SK-N-DZ (cell line): ENCODE measurements at regions not wholly inside any gene's neighbourhood (a gene's known extent, or its start where the extent isn't known, plus 50 kb on each side); places are given as distances from the start of the nearest gene placed in this dataset.

Experiments used
- DNase-seq: peaks from one replicate; pipeline ENCODE4 v3.0.0-alpha.2; 2015; ENCODE audit warnings: low spot score

DNA sequence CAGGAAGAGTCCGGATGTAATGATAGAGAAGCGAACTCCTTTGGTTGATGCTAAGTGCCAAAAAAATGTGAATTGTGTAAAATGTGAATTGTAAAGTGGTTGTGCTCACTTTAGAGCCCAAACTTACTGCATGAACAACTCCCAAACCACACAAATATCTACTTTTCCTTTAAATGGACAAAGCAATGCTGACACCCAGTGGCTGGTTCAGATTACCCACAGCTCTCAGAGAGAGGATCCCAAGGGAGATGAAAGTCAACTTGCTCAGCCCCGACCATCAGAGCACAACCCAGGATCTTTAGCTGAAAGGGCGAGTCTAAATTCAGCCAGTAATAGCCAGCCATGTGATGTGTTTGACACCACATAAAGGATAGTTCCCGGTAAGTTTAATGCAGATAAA is 133.7 kb downstream of the NMUR2 start:
- DNase-seq = peak; percentile 3

DNA sequence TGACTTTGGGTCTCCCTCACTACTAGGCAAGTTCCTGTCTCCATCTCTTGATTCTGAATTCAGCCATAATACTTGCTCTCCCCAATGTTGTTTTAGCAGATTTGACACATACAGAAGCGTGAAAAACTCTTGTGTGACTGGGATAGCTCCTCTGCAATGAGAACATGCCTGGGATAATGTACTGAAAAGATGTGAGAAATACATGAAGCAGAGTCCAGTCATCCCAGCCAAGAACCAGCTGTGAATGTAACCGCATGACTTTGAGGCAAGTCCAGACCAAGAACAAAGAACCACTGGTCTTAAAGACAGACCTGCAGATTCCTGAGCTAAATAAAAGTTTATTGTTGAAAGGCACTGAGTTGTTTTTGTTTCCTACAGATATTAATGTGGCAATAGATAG is 135.0 kb downstream of the NMUR2 start:
- DNase-seq = no peak

DNA sequence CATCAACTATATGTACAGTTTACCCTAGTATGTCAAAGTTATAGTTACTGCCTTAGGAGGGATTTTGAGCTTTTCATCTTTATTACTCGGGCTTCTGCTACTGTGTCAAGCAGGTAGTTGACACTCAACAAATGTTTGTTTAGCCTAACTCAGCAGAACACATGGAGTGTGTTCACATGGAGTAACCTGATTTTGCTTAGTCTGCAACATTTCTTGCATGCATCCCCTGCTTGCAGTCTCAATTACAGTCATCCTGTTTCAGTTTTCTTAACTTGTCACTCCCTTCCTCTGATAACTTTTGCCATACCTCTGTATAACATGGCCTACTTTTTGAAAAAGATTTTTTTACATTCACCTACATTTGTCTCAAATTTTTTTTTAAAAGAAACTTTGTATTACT is 135.5 kb downstream of the NMUR2 start:
- DNase-seq = no peak

DNA sequence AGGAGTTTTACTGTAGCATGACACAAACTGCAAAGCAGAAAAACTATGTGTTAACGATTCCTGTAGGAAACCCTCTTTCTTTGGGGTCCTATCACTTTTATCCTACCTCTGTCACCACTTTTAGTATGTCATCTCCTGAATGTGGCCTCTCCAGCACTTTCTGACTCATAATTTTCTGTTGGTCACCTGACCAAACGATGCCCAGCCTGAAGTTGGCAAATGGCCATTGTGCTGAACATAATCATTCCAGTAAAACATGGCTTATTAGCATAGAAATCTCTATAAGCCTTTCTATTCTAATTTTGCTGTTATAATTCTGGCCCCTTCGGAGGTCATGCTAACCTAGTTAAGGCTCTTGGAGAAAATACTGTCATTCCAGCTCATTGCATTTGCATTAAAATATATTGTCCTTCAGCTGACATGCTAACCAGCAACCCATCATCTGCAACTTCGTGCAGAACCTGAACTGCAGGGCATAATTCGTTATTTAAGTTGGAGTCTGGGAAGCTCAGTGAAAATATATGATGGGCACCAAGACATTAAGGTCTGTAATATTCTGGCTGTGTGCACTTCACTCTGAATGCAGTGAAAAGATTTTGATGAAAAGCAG is 140.3 kb downstream of the NMUR2 start:
- no peak for DNase-seq

DNA sequence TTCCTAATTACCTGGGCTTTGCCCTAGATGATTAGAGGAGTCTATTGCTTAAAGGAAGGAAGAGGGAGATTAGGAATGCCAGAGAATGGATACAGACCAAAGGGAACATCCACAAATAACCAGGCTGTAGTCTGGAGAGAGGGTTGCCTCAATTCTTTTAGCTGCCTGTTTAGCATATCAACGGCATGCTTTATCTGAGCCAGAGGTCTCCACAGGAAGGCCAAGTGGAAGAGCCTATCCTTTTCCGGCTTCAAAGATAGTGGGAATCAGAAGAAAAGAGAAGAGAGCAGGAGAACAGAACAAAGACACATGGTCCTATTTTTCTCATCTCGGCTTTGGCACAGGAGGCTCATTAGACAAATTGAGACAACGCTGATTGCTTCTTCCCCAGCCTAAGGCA is 142.4 kb downstream of the NMUR2 start:
- DNase-seq = no peak

DNA sequence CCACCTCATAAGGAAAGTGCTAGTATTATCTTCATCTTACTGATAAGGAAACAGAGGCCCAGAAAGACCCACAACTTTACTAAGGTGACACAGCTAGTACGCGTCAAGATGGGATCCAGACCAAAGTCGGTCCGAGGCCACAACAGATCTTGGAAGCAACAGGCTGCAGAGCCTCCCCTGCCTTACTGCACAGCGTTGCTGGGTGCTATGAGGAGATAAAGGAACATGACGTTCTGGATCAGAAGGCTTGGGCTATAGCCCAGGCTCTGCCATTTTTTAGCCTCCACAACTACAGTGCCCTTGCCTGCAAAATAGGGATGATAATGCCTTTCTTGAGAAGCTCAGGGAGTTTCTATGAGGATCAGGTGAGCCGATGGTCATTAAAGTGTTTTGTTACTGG is 144.1 kb downstream of the NMUR2 start:
- no peak for DNase-seq

DNA sequence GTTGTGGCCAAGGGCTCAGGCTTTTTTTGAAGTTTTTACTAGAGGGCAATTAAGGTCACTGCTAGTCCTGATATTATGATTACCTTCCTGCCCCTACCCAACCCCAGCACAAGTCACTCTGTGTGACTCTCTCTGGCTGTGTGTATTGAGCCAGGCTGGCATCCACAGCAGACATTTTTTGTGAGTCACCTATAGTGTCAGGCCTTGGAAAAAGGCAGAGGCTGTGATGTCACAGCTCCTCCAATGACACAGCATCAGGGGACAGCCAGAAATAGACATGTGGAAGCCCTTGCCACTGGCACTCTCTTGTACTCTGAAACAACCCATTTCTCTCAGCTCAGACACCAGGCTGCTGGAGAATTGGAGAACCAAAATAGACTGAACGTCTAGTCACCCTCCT is 145.4 kb downstream of the NMUR2 start:
- DNase-seq = no peak

DNA sequence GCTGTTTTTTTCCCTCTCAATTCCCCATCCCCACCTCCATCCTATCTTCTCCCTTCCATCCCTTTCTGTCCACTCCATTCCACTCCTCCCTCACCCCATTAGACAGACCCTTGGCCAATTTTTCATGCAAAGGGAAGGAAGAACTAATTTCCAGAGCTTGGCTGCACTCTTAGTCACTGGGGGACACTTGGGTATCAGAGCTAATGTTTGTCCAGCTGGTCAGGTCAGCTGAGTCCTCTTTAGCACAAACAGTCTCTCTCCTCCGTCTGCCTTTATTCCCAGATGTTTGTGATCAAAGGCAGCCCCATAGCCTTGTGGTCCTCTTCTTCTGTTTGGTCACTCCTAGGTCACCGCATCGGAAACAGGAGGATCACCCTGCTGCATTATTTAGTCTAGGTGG is 148.5 kb downstream of the NMUR2 start:
- no peak for DNase-seq

DNA sequence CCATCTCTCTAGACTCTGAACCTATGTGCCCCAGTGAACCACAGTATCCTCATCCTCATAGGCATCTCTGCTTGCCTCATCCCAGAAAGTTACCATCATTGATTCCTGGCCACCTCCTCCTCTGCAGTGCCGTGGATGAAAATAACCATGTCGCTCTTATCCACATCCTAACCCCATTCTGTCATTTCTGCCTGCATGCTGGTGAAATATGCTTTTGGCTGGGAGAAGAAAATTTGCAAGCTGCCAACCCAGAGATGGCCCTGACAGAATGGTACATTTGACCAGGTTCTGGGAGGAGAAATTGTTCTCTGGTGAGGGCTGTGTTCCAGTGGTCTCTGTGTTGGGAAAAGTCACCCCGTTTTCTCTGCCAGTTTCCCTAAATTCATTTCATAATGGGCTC is 149.7 kb downstream of the NMUR2 start:
- DNase-seq = no peak

DNA sequence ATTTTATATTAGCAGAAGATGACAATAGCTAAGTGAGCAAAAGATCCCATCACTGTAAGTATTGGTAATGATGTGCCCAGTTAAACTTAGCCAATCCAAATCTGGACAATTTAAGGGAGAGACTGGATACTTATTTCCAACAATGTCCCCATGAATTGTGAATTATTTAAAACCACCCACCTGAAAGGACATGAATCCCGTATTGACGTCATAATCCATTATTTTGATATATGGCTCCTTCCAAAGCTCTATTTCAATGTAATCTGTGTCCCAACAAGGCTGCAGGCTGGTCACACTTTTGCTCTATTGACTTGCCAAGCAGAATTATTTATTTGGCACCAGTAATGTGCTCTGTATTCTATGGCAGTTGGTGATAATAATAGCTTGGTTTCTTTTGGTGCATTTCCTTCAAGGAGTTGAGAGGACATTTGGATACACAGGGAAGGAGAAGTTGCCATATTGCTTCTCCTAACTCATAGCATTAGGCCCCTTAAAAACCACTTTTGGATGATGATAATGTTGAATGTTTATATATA is 157.2 kb downstream of the NMUR2 start:
- no peak for DNase-seq

DNA sequence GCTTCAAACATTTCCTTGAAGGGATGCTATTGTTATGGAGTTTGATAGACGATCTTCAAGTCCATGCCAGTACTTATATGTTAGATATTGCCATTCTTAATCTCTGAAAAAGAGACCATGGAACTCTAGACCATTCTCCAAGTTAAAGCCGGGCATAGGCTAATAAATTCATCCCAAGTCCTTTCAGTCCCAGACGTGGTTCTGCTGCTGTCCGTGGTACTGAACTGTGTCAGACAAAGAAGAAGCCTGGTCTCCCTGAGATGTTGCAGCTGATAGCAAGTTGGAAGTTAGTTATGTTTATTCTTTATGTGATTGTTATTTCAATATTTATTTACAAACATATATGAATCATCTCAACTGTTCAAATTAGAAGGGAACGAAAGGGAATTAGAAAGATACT is 158.7 kb downstream of the NMUR2 start:
- DNase-seq = no peak

DNA sequence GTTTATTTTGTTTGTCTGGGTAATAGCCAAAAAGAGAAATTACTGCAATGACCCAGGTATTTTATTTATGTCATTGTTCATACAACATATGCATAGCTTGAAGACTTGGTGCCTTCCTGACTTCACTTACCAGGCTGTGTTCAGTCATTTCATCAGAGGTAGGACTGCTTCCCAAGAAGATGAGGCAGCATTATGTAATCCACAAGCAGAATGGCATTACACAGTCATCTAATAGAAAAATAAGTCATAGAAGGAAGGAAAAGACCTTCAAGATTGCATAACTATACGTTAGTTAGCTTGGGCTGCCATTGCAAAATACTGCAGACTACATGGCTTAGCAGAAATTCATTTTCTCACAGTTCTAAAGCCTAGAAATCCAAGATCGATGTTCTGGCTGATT is 167.5 kb downstream of the NMUR2 start:
- DNase-seq = no peak

DNA sequence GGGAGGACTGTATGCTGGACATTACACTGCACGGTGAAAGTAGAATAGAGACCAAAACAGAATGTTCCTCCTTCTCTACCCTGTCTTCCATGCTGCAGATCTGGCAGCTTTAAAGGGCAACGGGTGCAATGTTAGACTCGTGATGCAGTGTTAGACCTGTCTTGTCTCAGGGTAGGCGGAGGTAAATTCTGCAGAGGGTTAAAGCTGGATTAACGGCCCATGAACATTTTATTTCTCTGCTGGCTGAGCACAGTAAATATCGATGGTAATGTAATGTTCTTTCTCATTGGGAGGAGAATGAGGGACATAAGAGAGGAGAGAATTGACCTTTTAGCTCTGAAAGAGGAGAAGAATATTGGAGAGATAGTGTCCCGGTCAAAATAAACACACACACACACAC is 178.9 kb downstream of the NMUR2 start:
- DNase-seq = no peak

DNA sequence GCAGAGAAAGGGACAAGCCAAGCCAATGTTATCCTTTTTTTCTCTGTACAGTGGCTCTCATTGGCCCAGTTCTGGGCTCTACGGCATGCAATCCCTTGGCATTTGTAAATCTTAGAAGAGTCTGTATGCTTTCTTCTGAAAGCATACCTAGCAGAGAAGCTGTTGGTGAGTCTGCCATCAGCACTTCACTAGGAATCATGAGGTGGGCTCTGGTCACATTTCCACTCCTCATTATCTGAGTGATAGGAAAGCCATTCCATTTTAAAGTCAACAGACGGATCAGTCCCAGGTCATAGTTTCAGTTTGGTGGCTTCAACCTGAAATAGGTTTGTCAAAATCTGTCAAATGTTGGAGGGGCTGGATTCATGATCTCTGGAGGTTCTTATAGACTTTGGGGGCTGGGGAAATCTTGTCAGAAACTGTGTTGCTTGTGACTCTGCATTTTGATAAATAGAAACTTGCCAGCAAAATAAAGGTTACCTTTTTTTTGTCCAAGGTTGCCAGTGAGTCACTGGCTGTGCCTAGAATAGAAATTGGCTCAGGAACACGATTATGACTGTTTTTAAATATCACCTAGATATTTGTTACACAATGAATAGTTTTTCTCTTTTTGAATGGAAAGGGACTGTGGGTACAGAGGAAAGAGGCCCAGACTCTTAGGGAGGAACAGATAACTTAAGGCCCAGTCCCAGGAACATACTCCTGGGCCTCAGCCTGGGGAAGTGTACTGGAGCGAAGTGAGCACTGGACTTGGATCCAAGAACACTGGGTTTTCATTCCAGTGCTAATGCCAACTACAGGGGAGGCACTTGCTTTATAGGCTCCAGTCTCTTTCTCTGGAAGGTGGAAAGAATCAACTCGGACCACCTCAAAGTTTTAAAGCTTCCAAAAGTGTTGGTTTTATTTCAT is 183.1 kb downstream of the NMUR2 start:
- DNase-seq = no peak

DNA sequence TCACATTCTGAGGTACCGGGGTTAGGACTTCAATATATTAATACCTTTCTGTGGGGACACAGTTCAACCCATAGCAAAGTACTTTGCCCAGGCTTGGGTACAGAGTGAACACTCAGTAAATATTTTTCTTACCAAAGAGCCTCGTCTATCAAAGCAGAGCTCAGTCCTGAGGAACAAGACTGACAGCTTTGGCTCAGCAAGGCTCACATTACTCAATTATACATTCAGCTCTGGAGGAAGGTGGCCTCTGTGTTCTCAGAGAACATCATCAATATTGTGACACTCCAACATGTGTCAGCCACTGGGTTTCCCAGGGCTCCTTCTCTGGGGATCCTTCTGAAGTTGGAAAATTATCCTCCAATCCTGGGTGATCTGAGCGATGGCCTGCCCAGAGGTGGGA is 186.4 kb downstream of the NMUR2 start:
- no peak for DNase-seq

DNA sequence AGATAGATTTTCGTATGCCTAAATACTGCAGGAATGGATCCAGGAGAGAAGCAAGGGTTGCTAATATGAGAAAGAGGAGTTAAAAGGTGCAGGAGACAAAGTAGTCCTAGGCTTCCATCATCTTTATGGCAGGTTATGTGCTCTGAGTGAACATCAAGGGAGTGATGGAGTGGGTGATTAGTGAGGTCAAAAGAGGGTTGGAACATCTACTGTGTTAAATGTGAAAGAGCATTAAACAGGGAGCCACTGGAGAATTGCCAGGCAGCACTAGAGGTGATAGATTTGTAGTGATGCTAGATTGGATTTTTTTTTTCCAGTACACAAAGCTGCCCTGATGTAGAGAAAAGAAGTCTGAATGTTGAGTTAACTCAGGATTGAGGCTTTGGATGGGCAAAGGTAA is 199.3 kb downstream of the NMUR2 start:
- DNase-seq = no peak

DNA sequence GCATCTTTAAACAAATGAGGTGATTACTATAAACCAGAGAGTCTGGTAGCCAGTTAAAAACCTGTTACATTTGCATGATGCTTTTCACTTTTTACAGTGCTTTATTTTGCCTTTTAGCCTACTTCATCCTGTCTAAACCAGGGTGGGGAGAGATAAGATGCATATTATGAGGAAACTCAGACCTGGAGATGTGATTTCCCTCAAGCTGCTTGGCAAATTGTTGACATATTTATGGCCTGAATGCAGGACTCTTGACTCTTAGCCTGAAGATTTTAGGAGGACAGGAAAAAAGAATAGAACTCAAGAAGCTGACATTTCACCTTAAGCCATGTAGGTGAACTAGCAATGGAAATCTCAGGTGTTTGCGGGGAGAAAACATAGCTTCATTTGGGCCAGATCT is 202.8 kb downstream of the NMUR2 start:
- no peak for DNase-seq

DNA sequence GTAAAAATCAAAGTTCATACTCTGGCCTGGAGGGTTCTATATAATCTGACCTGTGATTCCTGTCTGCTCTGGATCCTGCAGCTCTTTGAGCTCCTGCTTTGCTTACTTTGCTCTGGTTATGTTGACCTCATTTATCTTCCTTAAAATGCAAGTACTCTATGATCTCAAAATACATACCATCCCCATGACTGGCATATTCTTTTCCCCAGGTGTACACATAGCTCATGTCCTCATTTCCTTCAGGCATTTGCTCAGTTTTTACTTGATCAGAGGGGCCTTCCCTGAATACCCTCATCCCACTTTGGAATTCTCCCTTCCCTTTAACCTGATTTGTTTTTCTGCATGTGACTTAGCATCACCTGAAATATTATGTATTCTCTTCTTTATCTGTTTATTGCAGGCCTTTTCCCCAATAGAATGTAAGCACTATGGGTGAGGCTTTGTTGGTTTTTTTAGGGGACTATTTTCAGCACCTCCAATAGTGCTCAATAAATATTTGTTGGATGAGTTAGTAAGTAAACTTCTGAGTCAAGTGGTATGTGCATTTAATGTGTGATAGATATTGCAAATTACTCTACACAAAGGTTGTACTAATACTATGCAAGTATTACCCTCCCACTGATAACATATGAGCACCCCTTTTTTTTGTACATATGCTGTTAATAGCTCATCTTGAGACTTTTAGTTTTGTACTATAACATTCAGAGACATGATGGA is 211.5 kb downstream of the NMUR2 start:
- DNase-seq = no peak

DNA sequence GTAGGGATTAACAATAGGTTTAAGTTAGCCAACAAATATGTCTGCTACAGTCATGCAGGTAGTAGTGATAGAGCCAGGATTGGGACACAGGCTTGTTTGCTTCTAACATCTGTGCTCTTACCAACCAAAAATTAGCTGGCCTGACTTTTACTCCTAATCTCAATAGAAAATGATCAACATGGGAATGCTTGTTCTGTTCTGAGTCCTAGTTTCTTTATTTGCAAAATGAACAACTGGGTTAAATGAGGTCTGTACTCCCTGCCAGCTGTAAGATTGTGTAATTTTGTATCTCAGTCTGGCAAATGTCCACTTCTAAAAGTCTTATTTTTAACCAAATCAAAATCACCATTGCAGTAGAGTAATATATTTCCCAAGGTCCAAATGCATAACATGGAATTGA is 216.8 kb downstream of the NMUR2 start:
- no peak for DNase-seq

DNA sequence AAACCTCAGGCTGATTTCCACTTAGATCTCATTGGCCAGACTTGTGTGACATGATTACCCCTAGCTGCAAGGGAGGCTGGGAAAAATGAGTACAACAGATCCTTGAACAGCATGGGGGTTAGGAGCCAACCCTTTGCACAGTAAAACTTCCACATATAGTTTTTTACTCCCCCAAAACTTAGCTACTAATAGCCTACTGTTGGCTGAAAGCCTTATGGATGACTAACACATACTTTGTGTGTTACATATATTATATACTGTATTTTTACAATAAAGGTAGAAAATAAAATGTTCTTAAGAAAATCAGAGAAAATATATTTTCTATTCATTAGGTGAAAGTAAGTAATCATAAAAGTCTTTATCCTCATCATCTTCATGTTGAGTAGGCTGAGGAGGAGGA is 217.4 kb downstream of the NMUR2 start:
- DNase-seq = no peak

DNA sequence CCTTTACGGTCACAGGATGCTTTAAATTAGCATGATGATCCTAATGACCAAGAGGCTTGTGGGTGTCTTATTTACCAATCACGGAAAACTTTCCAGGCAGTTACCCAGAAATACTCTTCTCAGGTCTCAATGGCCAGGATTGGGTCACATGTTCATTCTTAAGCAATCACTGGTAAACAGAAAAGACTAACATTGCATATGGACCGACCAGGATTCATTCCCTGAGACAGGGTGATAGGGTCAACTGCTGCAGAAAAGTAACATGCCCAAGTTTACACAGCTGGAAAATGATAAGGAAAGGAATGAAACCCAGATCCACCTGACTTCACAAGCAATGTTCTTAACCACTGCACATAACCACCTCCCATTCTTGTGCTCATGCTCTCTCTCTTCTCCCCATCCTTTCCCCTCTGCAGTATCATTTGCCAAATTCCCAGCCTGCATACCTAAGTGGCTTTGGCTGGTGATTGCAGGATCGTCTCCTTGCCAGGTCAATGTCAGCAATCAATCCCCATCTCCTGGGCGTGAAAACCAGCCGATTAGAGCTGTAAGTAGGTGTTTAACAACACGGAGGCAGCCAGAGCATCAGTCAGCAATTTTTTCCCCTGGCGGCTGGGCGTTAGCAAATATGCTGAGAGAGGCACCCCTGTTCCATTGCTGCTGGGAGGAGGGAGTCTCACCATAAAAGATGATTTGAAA is 219.4 kb downstream of the NMUR2 start:
- no peak for DNase-seq

DNA sequence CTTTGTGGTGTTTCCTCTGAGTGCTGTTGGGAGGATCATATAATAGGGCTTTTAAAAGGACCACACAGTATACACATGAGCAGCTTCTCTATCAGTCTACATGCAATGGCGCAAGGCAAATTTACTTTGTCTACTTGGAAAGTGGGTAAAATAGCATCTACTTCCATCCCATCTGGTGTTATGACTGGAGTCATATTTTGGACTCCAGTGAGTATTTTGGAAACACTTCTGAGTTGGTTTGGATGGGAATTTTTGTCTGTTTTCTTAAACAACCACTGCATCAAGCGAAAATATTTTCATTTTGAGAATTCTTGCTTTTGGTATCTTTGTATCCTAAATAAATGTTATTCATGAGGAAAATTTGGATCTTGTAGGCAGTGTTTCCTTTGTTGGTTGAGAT is 220.8 kb downstream of the NMUR2 start:
- DNase-seq = no peak
